ENCODE measurements at regions not wholly inside any gene's neighbourhood (a gene's known extent, or its start where the extent isn't known, plus 50 kb on each side); places are given as distances from the start of the nearest gene placed in this dataset.
"Not testable (repeated sequence)": the region's sequence is repeated elsewhere in the genome, so short reads cannot be mapped to it uniquely, and the experiment has no call there.

- no peak for TF ChIP-seq ZNF274 (IDR thresholded peaks at IDR 0.05; ENCODE audit: low read depth, low read length)
- H3K4me3 ChIP-seq (ENCODE audit: low read length): no peak overlapping the region
Observed at GRCh38 chr3:106339551-106339950, 470.7 kb upstream of the CBLB start.

- H3K4me3 ChIP-seq (ENCODE audit: low read length): no peak overlapping the region
- TF ChIP-seq ZNF274 (IDR thresholded peaks at IDR 0.05; ENCODE audit: low read depth, low read length): no peak
Observed at GRCh38 chr3:106341087-106341486, 472.3 kb upstream of the CBLB start.

- H3K4me3 ChIP-seq (ENCODE audit: low read length): no peak overlapping the region
Observed at GRCh38 chr3:106341586-106342162, 472.9 kb upstream of the CBLB start.

GRCh38 chr3:106342386-106342785, 473.6 kb upstream of the CBLB start:
- no peak overlapping the region for H3K4me3 ChIP-seq (ENCODE audit: low read length)
- no peak for TF ChIP-seq ZNF274 (IDR thresholded peaks at IDR 0.05; ENCODE audit: low read depth, low read length)

More at GRCh38 chr3:106341586-106342162, 472.9 kb upstream of the CBLB start:
- no peak for TF ChIP-seq ZNF274 (IDR thresholded peaks at IDR 0.05; ENCODE audit: low read depth, low read length)

DNA sequence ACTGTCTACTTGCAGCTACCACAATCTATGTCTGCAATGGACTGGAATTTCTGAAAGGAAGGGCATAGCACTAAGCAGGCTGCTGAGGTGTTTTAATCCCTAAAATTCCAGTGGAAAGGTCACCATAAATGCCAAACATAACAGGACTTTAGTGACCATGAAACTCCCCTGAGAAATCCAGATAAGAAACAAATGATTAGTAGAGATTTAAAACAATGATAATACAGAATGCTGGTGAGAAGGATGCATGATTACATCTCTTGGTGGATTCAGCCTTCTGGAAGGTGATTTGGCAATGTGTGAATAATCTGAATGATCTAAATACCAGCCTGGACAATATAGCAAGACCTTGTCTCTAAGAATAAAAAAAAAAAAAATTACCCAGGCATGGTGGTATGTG, 475.0 kb upstream of the CBLB start:
- H3K4me3 ChIP-seq (ENCODE audit: low read length): no peak overlapping the region
- no peak for TF ChIP-seq ZNF274 (IDR thresholded peaks at IDR 0.05; ENCODE audit: low read depth, low read length)

GRCh38 chr3:106345353-106346027, 476.7 kb upstream of the CBLB start:
- TF ChIP-seq ZNF274 (IDR thresholded peaks at IDR 0.05; ENCODE audit: low read depth, low read length): no peak
- no peak overlapping the region for H3K4me3 ChIP-seq (ENCODE audit: low read length)

- no peak for TF ChIP-seq ZNF274 (IDR thresholded peaks at IDR 0.05; ENCODE audit: low read depth, low read length)
- H3K4me3 ChIP-seq (ENCODE audit: low read length): no peak overlapping the region
Observed at GRCh38 chr3:106347350-106347749, 478.5 kb upstream of the CBLB start.

DNA sequence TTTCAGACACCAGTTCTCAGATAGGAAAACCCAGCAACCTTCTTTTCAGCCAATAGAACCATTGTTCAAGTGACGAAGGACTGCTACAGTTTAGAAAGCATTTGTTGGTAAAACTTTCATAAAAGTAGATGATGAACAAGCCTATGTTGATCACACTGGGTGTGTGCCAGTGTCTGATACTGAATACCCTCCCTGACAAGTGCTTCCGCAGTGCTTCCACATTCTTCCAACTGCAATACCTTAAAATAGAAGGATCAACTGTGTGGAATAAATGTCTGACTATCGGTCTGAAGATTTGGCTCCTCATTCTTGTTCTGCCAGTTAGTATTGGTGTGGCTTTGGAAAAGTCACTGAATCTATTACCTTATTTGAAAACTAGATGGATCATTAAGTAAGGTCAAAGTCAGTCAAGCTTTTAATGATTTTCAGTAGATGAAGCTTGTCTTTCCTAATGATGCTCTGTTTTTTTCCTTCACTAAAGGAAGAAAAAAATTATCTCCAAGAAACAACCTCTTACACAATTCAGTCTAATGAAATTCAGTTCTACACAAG, 479.4 kb upstream of the CBLB start:
- TF ChIP-seq ZNF274 (IDR thresholded peaks at IDR 0.05; ENCODE audit: low read depth, low read length): no peak
- H3K4me3 ChIP-seq (ENCODE audit: low read length): no peak overlapping the region

DNA sequence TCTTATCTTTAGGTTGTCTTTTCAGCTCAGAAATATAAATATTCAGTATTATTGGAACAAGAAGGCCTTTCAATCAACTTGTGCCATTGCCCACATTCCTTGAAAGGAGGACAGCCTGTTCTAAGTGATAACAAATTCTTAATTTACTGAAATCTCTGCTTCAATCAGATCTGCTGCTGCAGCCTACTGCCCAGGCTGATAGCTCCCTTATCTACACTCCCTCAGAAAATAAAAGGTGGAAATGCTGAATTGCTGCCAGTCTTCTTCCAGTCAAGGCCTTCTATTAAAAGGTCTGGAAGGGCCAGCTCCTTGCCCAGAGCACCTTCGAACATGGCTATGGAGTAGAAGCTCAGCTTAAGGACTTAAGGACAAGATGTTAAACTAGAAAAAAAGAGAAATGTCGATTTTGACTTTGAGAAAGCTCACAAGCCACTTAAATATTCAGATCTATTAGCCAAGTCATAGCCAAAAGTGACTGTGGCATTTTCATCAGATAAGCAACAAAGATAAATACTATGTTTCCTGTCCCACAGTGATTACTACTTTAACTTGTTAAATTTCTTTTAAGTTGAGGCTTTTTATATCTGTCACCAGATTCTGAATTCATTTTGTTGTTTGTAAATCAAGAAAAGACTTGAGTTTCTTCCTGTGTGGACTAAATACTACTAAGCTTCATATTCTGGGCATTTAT, 480.5 kb upstream of the CBLB start:
- H3K4me3 ChIP-seq (ENCODE audit: low read length): no peak overlapping the region
- no peak for TF ChIP-seq ZNF274 (IDR thresholded peaks at IDR 0.05; ENCODE audit: low read depth, low read length)

DNA sequence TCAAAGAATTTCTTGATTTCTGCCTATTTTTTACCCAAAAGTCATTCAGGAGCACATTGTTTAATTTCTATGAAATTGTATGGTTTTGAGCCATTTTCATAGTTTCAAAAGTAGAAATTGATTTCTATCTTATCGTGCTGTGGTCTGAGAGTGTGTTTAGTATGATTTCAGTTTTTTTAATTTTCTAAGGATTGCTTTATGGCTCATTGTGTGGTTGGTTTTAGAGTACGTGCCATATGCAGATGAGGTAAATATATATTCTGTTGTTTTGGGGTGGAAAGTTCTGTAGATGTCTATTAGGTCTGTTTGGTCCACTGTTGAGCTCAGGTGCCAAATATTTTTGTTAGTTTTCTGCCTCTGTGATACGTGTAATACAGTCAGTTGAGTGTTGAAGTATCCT, 487.1 kb upstream of the CBLB start:
- no peak overlapping the region for H3K4me3 ChIP-seq (ENCODE audit: low read length)
- TF ChIP-seq ZNF274 (IDR thresholded peaks at IDR 0.05; ENCODE audit: low read depth, low read length): no peak

GRCh38 chr3:106359692-106360091, 490.9 kb upstream of the CBLB start:
- TF ChIP-seq ZNF274 (IDR thresholded peaks at IDR 0.05; ENCODE audit: low read depth, low read length): no peak
- no peak overlapping the region for H3K4me3 ChIP-seq (ENCODE audit: low read length)

DNA sequence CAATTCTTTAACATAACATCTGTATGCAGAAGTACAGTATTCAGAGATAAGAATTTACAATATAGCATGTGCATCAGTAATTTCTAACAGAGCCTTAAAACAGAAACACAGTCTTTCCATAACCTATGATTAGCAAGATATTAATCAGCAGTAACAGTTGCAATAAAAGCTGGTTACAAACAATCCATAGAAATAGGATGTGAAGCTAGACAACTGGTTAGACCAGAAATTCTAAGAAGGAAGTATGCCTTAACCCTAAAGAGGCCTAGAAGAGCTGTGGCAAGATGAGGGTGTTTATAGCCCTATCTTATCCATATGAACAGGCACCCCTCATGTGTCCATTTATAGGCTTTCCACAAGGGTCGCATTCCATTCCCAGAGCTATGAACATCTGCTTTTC, 492.1 kb upstream of the CBLB start:
- H3K4me3 ChIP-seq (ENCODE audit: low read length): not testable (repeated sequence)

- no peak for TF ChIP-seq ZNF274 (IDR thresholded peaks at IDR 0.05; ENCODE audit: low read depth, low read length)
- H3K4me3 ChIP-seq (ENCODE audit: low read length): no peak overlapping the region
Observed at GRCh38 chr3:106364477-106364876, 495.7 kb upstream of the CBLB start.

DNA sequence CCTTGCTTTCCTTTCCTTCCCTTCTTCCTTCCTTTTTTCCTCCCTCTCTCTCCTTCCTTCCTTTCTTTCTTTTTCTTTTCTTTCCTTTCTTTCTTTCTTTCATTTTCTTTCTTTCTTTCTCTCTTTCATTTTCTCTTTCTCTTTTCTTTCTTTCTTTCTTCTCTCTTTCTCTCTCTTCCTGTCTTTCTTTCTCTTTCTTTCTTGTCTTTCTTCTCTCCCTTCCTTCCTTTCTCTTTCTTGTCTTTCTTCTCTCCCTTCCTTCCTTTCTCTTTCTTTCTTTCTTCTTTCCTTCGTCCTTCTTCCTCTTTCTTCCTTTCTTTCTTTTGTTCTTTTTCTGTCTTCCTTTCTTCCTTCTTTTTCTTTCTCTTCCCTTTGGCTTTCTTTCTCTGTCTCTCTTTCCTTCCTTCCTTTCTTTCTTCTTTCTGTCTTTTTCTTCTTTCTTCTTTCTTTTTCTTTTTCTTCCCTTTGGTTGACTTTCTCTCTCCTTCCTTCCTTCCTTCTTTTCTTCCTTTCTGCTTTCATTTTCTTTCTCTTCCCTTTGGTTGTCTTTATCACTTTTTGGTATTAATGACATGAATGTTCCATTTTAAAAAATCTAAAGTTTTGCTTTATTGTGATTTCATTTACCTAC, 496.4 kb upstream of the CBLB start:
- H3K4me3 ChIP-seq (ENCODE audit: low read length): no peak overlapping the region
- no peak for TF ChIP-seq ZNF274 (IDR thresholded peaks at IDR 0.05; ENCODE audit: low read depth, low read length)

DNA sequence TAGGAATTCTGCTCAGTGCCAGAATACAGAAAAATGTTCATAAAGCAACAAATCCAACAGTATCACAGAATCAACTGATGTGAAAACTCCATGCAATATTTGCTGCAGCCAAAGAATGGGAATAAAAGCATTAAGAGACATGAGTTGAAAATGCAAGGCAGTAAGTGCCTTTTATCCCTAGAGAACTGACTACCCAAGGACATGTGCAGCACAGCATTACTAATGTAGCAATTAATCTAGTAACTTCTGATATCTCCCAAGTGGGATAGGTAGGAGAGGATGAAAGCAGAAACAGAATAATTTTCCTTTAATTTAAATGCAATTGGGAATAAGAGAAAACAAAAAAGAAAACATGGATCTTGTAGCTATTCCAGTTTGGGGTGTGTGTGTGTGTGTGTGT, 497.5 kb upstream of the CBLB start:
- no peak for TF ChIP-seq ZNF274 (IDR thresholded peaks at IDR 0.05; ENCODE audit: low read depth, low read length)
- no peak overlapping the region for H3K4me3 ChIP-seq (ENCODE audit: low read length)

All from GM08714 (cell line).